H1 (cell line): ENCODE measurements at regions not wholly inside any gene's neighbourhood (a gene's known extent, or its start where the extent isn't known, plus 50 kb on each side); places are given as distances from the start of the nearest gene placed in this dataset.

ENCODE experiments used
- CTCF ChIA-PET: fragments of 300-600 bp; sonication (Branson Sonifier 250); formaldehyde crosslinking; loops from one replicate; lab custom pipeline; 2021; ENCODE audit not compliant: partially characterized antibody; lab: Charles Lee
- POLR2A ChIA-PET: fragments of 300-600 bp; sonication (Branson Sonifier 250); formaldehyde crosslinking; loops from one replicate; lab custom pipeline; 2021; ENCODE audit warnings: inconsistent platforms; ENCODE audit not compliant: partially characterized antibody; lab: Charles Lee
- DNase-seq, 2 experiments: peaks; one replicate each; pipeline versions ENCODE4 v3.0.0 to v3.0.0-alpha.2; 2010 to 2022; ENCODE audit warnings: low spot score in 2 of 2, low read depth in 1 of 2, mixed read lengths in 1 of 2
- FAIRE-seq: peaks from 2 replicates; lab custom pipeline; 2011; peaks lifted over from hg19 to GRCh38; lab: Jason Lieb, UNC
- H2AFZ ChIP-seq: 2 replicates; pipeline ENCODE4 v1.8.1; 2012; ENCODE audit warnings: low read length, inconsistent platforms
- H2AK5ac ChIP-seq: 2 replicates; pipeline ENCODE4 v1.6.1; 2013; ENCODE audit warnings: low read depth, low read length
- H2BK120ac ChIP-seq: replicated peaks from 2 replicates; pipeline ENCODE3; 2013; ENCODE audit warnings: low read depth, low read length, inconsistent platforms
- H2BK12ac ChIP-seq: 2 replicates; pipeline ENCODE4 v1.6.1; 2013; ENCODE audit warnings: low read depth, low read length
- H2BK15ac ChIP-seq: 2 replicates; pipeline ENCODE4 v1.6.1; 2013; ENCODE audit warnings: low read length
- H2BK20ac ChIP-seq: 2 replicates; pipeline ENCODE4 v1.6.1; 2013; ENCODE audit warnings: low read length
- H2BK5ac ChIP-seq: 2 replicates; pipeline ENCODE4 v1.6.1; 2013; ENCODE audit warnings: low read depth, low read length
- H3K14ac ChIP-seq: 2 replicates; pipeline ENCODE4 v1.6.1; 2013; ENCODE audit warnings: inconsistent platforms; ENCODE audit not compliant: insufficient read length
- H3K18ac ChIP-seq: 2 replicates; pipeline ENCODE4 v1.6.1; 2013; ENCODE audit warnings: low read length; ENCODE audit errors: extremely low read depth
- H3K23ac ChIP-seq: 2 replicates; pipeline ENCODE4 v1.6.1; 2013; ENCODE audit warnings: inconsistent platforms; ENCODE audit not compliant: insufficient read length
- H3K23me2 ChIP-seq: 2 replicates; pipeline ENCODE4 v1.6.1; 2013; ENCODE audit warnings: low read depth, low read length
- H3K27ac ChIP-seq: 2 replicates; pipeline ENCODE4 v1.6.1; 2011; ENCODE audit warnings: low read depth, low read length, inconsistent platforms
- H3K27me3 ChIP-seq, 4 experiments: replicated peaks in 1 of 4; 1 replicate in 1 of 4; 2 replicates in 3 of 4; pipeline versions ENCODE4 v1.6.1 to v1.8.1; 2011 to 2013; ENCODE audit warnings: low read length in 3 of 4, mild to moderate bottlenecking in 3 of 4, inconsistent platforms in 2 of 4, mixed read lengths in 2 of 4, moderate library complexity in 1 of 4; ENCODE audit not compliant: control insufficient read depth in 3 of 4, insufficient read depth in 3 of 4; ENCODE audit errors: extremely low read depth in 1 of 4
- H3K36me3 ChIP-seq, 4 experiments: 2 replicates each; pipeline versions ENCODE4 v1.6.1 to v1.8.1; 2011 to 2013; ENCODE audit warnings: mild to moderate bottlenecking in 4 of 4, low read length in 3 of 4, moderate library complexity in 2 of 4, control low read depth in 1 of 4, inconsistent platforms in 1 of 4; ENCODE audit not compliant: insufficient read depth in 4 of 4, control insufficient read depth in 2 of 4
- H3K4ac ChIP-seq: replicated peaks from 2 replicates; pipeline ENCODE3; 2013; ENCODE audit warnings: low read length, low read depth, mixed read lengths, inconsistent platforms; ENCODE audit not compliant: insufficient read length
- H3K4me1 ChIP-seq, 4 experiments: replicated peaks in 1 of 4; 1 replicate in 1 of 4; 2 replicates in 3 of 4; pipeline versions ENCODE4 v1.6.1 to v1.8.1; 2011 to 2013; ENCODE audit warnings: low read length in 3 of 4, inconsistent platforms in 2 of 4, mixed read lengths in 1 of 4; ENCODE audit not compliant: insufficient read depth in 4 of 4, control insufficient read depth in 3 of 4
- H3K4me2 ChIP-seq, 2 experiments: 2 replicates each; pipeline versions ENCODE4 v1.6.1 to v1.8.1; 2011 to 2013; ENCODE audit warnings: low read depth in 2 of 2, low read length in 2 of 2, control low read depth in 1 of 2, inconsistent platforms in 1 of 2, mild to moderate bottlenecking in 1 of 2; ENCODE audit not compliant: insufficient read depth in 1 of 2
- H3K4me3 ChIP-seq, 4 experiments: fragments of 200-600, 300-600 bp in 1 of 4; sonication (generic), shearing (Covaris generic), sonication (Bioruptor Twin) in 1 of 4; 2 replicates each; pipeline versions ENCODE4 v1.5.1 to v1.8.1; 2011 to 2016; ENCODE audit warnings: low read length in 4 of 4, low read depth in 3 of 4, control low read depth in 2 of 4, inconsistent platforms in 2 of 4, mild to moderate bottlenecking in 2 of 4, mixed read lengths in 1 of 4, moderate library complexity in 1 of 4; ENCODE audit not compliant: insufficient read depth in 2 of 4; ENCODE audit errors: extremely low read depth in 1 of 4
- H3K56ac ChIP-seq: replicated peaks from 2 replicates; pipeline ENCODE3; 2013; ENCODE audit warnings: low read depth, mild to moderate bottlenecking, mixed read lengths, low read length, inconsistent platforms; ENCODE audit not compliant: insufficient read length
- H3K79me1 ChIP-seq: 2 replicates; pipeline ENCODE4 v1.6.1; 2013; ENCODE audit warnings: low read depth, low read length, control low read depth
- H3K79me2 ChIP-seq, 2 experiments: 2 replicates each; pipeline versions ENCODE4 v1.6.1 to v1.8.1; 2012 to 2013; ENCODE audit warnings: low read length in 2 of 2, mild to moderate bottlenecking in 2 of 2, inconsistent platforms in 1 of 2; ENCODE audit not compliant: insufficient read depth in 2 of 2, control insufficient read depth in 1 of 2
- H3K9ac ChIP-seq, 4 experiments: replicated peaks in 1 of 4; 1 replicate in 1 of 4; 2 replicates in 3 of 4; pipeline versions ENCODE4 v1.6.1 to v1.8.1; 2011 to 2013; ENCODE audit warnings: low read depth in 3 of 4, low read length in 3 of 4, control low read depth in 2 of 4, mild to moderate bottlenecking in 2 of 4, moderate library complexity in 2 of 4, inconsistent platforms in 1 of 4; ENCODE audit errors: extremely low read depth in 1 of 4
- H3K9me3 ChIP-seq, 2 experiments: 2 replicates each; pipeline versions ENCODE4 v1.6.1 to v1.8.1; 2012 to 2013; ENCODE audit warnings: mild to moderate bottlenecking in 2 of 2, moderate library complexity in 2 of 2, control low read depth in 1 of 2, inconsistent platforms in 1 of 2, low read depth in 1 of 2, low read length in 1 of 2, mixed read lengths in 1 of 2; ENCODE audit not compliant: insufficient read depth in 2 of 2
- H4K20me1 ChIP-seq, 2 experiments: replicated peaks in 1 of 2; 2 replicates each; pipeline versions ENCODE3 to v1.8.1; 2011 to 2013; ENCODE audit warnings: inconsistent platforms in 2 of 2, low read length in 2 of 2, mild to moderate bottlenecking in 1 of 2; ENCODE audit not compliant: insufficient read depth in 2 of 2, control insufficient read depth in 1 of 2
- H4K5ac ChIP-seq: 2 replicates; pipeline ENCODE4 v1.6.1; 2013; ENCODE audit warnings: low read length, low read depth, mixed read lengths, inconsistent platforms; ENCODE audit not compliant: insufficient read length
- H4K8ac ChIP-seq: 2 replicates; pipeline ENCODE4 v1.8.0; 2013; ENCODE audit warnings: mild to moderate bottlenecking, moderate library complexity, low read length, inconsistent platforms; ENCODE audit not compliant: insufficient read depth; ENCODE audit errors: extremely low read depth
- H4K91ac ChIP-seq: replicated peaks from 2 replicates; pipeline ENCODE3; 2013; ENCODE audit warnings: low read length, mixed read lengths, inconsistent platforms; ENCODE audit not compliant: insufficient read length
- BCL11A ChIP-seq, 2 experiments: IDR thresholded peaks; one replicate each; pipeline ENCODE4 v1.6.1; 2011; ENCODE audit warnings: low read depth in 2 of 2, low read length in 2 of 2, mild to moderate bottlenecking in 2 of 2
- CHD1 ChIP-seq: IDR thresholded peaks from 2 replicates; pipeline ENCODE4 v1.6.1; 2012; ENCODE audit warnings: low read depth, low read length, improper control_type of control experiment
- CHD2 ChIP-seq: IDR thresholded peaks from 2 replicates; pipeline ENCODE4 v1.6.1; 2012; ENCODE audit warnings: low read length, improper control_type of control experiment
- GABPA ChIP-seq: IDR thresholded peaks from 2 replicates; pipeline ENCODE4 v1.6.1; 2011; ENCODE audit warnings: mild to moderate bottlenecking, low read length, moderate library complexity, borderline replicate concordance; ENCODE audit not compliant: insufficient read depth
- RBBP5 ChIP-seq: IDR thresholded peaks from 2 replicates; pipeline ENCODE4 v1.7.1; 2012; ENCODE audit warnings: low read depth, mild to moderate bottlenecking, inconsistent platforms, low read length, moderate library complexity, borderline replicate concordance
- RNF2 ChIP-seq: fragments of 200-900, 300-1000 bp; sonication (generic); IDR thresholded peaks from 2 replicates; pipeline ENCODE4 v1.7.1; 2016; ENCODE audit warnings: borderline replicate concordance, low read depth, mild to moderate bottlenecking, antibody characterized with exemption, low read length; ENCODE audit not compliant: poor library complexity, severe bottlenecking; ENCODE audit errors: missing control alignments
- SAP30 ChIP-seq: fragments of 300-600 bp; sonication (generic); IDR thresholded peaks from 2 replicates; pipeline ENCODE4 v1.7.1; 2012; ENCODE audit warnings: low read length, moderate library complexity, mild to moderate bottlenecking, inconsistent platforms; ENCODE audit not compliant: insufficient read depth, insufficient replicate concordance
- SP2 ChIP-seq: IDR thresholded peaks from 2 replicates; pipeline ENCODE4 v1.6.1; 2012; ENCODE audit warnings: mild to moderate bottlenecking, low read length, inconsistent platforms
- TEAD4 ChIP-seq: IDR thresholded peaks from 2 replicates; pipeline ENCODE4 v1.6.1; 2012; ENCODE audit warnings: low read depth, low read length, inconsistent platforms, mixed read lengths
- WGBS, 2 experiments: shearing (Covaris generic) in 1 of 2; methylation state at CpG; one replicate each; pipeline versions ENCODE4 v1.1.6 to v1.1.7; 2013 to 2015; ENCODE audit warnings: low lambda C conversion rate in 2 of 2, mixed read lengths in 2 of 2, inconsistent platforms in 1 of 2, low coverage in 1 of 2, missing lambda C conversion rate in 1 of 2; ENCODE audit not compliant: insufficient replicate concordance in 2 of 2, insufficient coverage in 1 of 2, insufficient read length in 1 of 2; ENCODE audit errors: extremely low coverage in 1 of 2, missing lambda C conversion rate in 1 of 2; 5-methylcytosine and 5-hydroxymethylcytosine counted together

GRCh38 chrX:34493086-34493485 is 164.0 kb downstream of the TMEM47 start:
- H3K79me1 ChIP-seq, result no peaks in the 10 kb centered on the region
- H3K9ac ChIP-seq, result no peak overlapping the region
- no peak overlapping the region for H2BK20ac ChIP-seq
- no peak overlapping the region for H2BK5ac ChIP-seq
- H3K27me3 ChIP-seq, result no peaks in the 10 kb centered on the region
- no peak overlapping the region for H2BK120ac ChIP-seq
- no peak overlapping the region for H4K91ac ChIP-seq
- H3K4ac ChIP-seq, result no peak overlapping the region
- H3K23ac ChIP-seq, result no peak overlapping the region
- no peak overlapping the region for H2AK5ac ChIP-seq
- no peak overlapping the region for H2BK12ac ChIP-seq
- H3K56ac ChIP-seq, result no peak overlapping the region
- CTCF ChIA-PET, result no interaction called here
- no peak overlapping the region for H2BK15ac ChIP-seq
- no peak overlapping the region for H3K14ac ChIP-seq
- no peak overlapping the region for H4K8ac ChIP-seq
- no peaks in the 10 kb centered on the region for H3K4me1 ChIP-seq
- H3K9me3 ChIP-seq, result no peaks in the 10 kb centered on the region
- POLR2A ChIA-PET, result no interaction called here
- no peak overlapping the region for H3K27ac ChIP-seq
- H3K4me3 ChIP-seq, result no peak overlapping the region
- DNase-seq, result no peak
- no peaks in the 10 kb centered on the region for H3K23me2 ChIP-seq
- no peak overlapping the region for H3K18ac ChIP-seq
- no peaks in the 10 kb centered on the region for H3K36me3 ChIP-seq
- 53% methylated on average over 4 of the region's 4 CpGs; no CpG with 5 or more reads in 1 of the 2 experiments for WGBS, 2 experiments
- no peak overlapping the region for H2AFZ ChIP-seq
- FAIRE-seq, result no peak
- no peaks in the 10 kb centered on the region for H4K20me1 ChIP-seq
- no peaks in the 10 kb centered on the region for H3K79me2 ChIP-seq
- no peak overlapping the region for H3K4me2 ChIP-seq
- no peak overlapping the region for H4K5ac ChIP-seq
- TF ChIP-seq RNF2 (no peak), GABPA (no peak), RBBP5 (no peak), CHD1 (no peak), CHD2 (no peak), SP2 (no peak), BCL11A (IDR thresholded peaks at IDR 0.05; ENCODE audit: low read depth in 2 of 2, low read length in 2 of 2) (no peak), SAP30 (no peak), TEAD4 (no peak)
